Stimulated activated CD8-positive, alpha-beta memory T cell treated with anti-CD3 and anti-CD28 coated beads, Interleukin-4, amount 100 ng/mL, for 48 hours (primary cell): ENCODE measurements at regions not wholly inside any gene's neighbourhood (a gene's known extent, or its start where the extent isn't known, plus 50 kb on each side); places are given as distances from the start of the nearest gene placed in this dataset.
"Not testable (repeated sequence)": the region's sequence is repeated elsewhere in the genome, so short reads cannot be mapped to it uniquely, and the experiment has no call there.

ENCODE experiments used
- DNase-seq: peaks from one replicate; pipeline ENCODE4 v3.0.0-alpha.2; 2020

DNA sequence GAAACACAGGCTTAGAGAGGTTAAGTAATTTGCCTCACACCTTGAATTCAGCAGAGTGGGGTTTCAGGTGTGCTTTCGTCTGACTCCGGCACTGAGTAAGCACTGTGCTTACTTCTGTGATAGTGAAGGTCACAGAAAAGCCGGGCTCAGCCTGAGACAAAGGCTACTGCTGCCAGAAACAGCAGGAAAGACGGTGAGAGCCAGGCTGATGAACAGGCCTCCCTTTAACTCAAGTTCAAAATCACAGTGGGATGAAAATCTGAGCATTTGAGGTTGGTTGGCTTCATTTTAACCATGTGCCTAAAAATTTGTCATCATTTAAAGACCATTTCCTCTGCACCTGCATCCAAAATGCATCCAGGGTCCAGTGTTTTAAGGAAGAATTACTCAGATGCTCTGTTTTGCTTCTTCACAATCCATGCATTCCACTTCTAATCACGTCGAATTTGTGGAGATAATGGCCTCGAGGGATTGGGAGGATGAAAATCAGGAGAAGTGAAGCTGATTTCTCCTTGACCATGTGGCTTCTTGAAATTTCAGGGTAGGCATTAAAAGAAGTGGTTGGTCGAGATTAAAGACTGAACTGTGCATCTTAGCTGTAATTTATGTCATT, 121.2 kb upstream of the LNX1 start:
- DNase-seq = no peak

DNA sequence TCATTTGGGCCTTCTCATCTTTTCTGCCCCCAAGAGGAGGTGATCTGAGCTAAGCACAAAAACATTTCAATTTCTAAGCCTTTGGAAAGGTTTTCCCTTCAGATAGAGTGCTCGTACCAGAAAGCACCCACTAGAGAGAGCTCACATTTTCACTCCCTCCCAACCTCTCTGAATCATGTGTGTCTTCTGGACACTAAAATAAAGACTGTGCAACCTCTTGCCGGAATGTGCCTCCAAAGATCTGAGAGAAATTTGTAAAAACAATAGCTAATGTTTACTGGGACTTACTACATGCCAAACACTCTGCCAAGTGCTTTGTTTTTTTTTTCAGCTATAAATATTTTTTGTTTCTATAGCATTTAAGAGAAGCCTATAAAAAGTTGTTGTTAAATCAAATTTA, 120.6 kb upstream of the LNX1 start:
- no peak for DNase-seq

DNA sequence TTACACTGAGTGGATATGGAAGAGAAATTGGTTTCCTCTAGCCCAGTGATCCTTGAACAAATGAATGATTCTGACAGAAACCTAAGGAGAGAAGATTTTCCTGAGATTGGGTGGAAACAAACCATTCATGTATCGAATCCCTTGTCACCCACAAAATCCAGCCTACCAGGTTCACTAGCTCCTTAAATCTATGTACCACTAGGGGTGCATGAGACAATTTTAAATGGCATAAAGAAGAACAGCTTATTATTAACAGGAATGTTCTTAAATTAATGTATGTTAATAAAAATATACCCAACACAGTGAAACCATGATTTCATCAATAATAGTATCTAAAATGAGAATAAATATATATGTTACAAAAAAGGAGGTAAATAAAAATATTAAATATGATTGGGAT, 118.4 kb upstream of the LNX1 start:
- DNase-seq = no peak

DNA sequence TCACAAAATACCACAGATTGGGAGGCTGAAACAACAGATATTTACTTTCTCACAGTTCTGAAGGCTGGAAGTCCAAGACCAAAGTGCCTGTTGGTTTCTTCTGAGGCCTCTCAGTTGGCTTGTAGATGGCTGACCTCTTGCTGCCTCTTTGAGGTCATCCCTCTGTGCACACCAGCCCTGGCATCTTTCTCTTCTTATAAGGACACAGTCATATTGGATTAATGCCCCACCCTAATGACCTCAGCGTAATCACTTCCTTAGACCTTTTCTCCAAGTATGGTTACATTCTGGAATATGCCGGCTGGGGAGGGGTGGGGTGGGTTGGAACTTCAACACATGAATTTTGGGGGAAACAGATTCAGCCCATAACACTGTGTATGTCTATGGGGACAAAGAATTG, 116.2 kb upstream of the LNX1 start:
- no peak for DNase-seq

DNA sequence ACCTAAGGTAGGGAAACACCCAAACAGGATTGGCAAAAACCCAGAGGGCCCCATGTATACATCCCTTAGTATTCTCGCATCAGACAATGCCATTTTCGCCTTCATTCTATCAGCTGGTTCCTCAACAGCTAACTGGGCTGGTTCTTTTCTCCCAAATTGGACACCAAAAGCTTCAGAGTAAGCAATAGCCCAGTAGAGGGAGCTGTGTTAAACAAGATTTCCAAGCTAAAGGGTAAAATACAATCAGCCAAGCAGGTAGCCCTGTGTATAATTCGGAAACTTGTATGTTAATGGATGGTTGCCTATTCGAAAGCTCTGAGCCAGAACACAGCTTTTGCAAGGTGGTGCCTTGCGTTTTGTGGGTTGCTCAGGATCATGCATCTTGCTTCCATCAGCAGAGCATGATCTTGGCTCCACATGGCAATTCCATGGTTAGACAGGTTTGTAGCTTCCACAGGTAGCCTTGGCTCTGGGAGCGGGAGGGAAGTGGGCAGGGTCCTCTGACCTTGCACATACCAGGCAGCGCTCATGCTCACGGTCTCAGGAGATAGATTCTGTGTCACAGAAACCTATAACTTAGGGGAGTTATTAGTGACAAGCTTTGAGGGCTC, 115.2 kb upstream of the LNX1 start:
- DNase-seq = no peak

DNA sequence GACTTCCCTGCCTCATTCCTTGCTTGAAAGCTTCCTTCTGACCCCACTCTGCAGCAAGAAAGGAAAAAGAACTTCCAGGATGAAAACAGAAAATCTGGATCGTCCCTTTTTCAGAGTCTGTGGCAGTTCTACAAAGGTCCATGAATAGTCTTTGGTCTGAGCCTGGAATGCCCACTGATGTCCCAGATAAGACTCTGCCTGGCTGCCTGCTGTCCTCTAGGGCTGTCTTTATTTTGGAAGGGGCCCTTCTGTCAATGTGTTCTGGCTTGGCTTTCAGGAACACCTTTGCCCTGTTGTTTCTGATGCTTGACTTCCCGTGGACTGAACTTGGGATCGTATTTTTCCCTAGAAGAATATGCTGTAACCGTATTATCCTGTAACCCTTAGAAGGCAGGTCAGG, 114.7 kb upstream of the LNX1 start:
- no peak for DNase-seq

DNA sequence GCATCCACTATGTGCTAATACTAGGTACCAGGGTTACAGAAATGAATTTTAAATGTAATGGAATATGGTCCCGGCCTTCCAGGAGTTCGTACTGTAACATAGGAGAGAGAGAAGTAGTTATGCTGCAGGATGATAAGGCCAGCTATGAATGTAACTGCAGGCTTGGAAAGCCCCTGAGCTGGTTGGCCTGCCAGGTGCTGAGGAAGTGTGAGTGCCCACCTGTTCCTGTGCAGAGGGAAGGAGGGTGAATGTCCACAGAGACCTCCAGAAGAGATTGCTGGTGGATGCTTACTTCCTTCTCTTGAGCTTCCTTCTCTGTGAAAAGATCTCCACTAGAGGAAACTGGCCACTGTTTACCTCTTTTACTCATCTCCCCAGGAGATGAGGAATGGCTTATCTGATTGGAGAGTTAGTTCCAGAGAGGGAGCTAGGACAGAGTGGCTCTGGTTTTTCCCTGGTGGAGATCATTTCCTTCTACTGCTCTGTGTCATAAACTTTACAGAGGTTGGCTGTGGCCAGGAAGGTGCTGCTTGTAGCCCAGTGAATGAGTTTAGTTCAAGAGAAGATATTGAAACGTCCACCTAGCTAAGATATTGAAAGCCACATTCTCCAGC, 114.0 kb upstream of the LNX1 start:
- no peak for DNase-seq

DNA sequence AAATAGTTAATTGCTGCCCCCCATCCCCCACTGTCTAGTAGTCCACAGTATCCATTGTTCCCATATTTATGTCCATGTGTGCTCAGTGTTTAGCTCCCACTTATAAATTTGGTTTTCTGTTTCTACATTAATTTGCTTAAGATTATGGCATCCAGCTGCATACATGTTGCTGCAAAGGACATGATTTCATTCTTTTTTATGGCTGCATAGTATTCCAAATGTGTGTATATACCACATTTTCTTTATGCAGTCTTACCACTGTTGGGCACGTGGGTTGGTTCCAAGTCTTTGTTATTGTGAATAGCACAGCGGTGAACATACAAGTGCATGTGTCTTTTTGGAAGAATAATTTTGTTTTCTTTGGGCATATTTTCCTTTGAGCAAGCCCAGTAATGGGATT, 113.0 kb upstream of the LNX1 start:
- no peak for DNase-seq

DNA sequence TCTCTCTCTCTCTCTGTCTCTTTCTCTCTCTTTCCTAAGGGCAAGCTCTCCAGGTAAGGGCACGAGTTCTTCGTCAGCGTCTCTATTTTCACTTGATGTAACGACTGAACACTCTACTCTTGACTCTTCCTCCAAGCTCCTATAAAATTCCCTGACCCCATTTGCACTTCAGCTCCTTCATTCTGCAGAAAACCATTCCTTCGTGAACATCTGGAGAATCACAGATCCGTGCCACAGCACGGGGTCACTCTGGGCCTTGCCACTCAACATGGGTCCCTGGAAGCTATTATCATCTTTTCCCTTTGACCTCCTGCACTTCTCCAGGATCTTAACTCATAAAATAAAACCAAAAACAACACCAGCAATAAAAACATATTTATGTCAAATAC, 112.0 kb upstream of the LNX1 start:
- DNase-seq = no peak

DNA sequence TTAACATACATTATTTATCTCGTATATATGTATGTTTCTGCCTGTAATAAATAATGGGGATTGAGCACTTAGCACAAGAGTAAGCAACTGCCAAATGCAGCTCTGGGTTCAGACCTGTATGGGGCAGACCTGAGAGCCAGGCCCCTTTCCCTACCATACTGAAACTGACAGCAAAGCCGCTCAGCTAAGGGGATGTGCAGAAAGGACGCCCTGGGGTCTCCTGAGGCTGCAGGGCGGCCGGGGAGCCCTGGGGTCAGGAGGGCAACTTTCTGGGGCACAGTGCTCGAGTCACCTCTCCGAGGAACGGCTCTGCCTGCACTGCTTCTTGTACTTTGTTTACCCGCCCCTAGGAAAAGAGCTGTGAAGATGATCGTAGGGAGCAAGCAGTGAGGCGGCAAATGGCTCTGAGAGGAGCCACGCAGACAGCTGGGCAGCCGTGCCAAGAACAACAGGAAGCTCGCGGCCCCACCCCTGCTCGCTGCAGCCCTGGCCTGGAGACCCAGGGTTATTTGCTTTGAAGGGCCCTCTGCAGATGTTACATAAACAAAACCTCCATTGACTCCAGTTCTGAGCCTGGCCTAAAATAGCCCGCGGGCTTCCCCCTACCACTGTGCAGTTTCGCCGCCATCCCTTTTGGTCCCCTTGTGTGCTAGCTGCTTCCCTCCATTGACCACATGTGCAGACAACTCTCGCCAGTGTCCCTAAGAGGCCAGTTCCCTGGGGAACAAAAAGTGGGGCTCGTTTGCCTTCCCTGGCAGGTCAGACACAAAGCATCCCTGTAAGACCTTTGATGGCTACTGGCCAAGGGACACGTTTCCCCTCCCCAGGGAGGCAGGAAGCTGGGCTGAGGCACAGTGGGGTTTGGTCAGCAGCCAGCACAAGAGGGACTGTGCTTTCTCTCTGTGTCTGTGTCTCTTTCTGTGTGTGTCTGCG, 111.3 kb upstream of the LNX1 start:
- peak; percentile 23 for DNase-seq

DNA sequence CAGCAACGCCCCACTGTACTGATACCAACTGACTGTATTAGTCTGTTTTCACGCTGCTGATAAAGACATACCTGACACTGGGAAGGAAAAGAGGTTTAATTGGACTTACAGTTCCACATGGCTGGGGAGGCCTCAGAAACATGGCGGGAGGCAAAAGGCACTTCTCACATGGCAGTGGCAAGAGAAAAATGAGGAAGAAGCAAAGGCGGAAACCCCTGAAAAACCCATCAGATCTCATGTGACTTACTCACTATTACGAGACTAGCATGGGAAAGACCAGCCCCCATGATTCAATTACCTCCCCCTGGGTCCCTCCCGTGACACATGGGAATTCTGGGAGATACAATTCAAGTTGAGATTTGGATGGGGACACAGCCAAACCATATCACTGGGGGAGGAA, 110.0 kb upstream of the LNX1 start:
- not testable (repeated sequence) for DNase-seq

DNA sequence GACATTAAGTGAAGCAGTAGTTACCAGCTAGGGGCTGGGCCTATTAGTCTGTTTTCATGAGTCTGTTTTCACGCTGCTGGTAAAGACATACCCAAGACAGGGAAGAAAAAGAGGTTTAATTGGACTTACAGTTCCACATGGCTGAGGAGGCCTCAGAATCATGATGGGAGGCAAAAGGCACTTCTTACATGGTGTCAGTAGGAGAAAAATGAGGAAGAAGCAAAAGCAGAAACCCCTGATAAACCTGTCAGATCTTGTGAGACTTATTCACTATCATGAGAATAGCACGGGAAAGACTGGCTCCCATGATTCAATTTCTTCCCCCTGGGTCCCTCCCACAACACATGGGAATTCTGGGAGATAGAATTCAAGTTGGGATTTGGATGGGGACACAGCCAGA, 108.0 kb upstream of the LNX1 start:
- not testable (repeated sequence) for DNase-seq

DNA sequence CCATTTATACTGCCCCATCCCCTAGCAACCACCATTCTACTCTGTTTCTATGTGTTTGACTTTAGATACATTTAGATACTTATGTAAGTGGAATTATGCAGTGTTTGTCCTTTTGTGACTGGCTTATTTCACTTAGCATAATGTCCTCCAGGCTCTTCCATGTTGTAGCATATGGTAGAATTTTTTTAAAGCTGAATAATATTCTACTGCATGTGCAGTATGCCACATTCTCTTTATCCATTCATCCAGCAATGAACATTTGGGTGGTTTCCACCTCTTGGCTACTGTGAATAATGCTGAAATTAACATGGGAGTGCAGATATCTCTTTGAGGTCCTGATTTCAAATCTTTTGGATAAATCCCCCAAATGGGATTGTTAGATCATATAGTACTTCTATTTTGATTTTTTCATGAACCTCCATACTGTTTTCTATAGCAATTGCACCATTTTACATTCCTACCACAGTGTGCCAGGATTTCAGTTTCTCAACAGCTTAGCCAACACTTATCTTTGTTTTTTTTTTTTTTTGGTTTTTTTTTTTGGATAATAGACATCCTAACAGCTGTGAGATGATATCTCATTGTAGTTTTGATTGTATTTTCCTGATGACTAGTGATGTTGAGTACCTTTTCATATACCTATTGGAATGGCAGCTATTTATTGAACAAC, 105.9 kb upstream of the LNX1 start:
- no peak for DNase-seq

DNA sequence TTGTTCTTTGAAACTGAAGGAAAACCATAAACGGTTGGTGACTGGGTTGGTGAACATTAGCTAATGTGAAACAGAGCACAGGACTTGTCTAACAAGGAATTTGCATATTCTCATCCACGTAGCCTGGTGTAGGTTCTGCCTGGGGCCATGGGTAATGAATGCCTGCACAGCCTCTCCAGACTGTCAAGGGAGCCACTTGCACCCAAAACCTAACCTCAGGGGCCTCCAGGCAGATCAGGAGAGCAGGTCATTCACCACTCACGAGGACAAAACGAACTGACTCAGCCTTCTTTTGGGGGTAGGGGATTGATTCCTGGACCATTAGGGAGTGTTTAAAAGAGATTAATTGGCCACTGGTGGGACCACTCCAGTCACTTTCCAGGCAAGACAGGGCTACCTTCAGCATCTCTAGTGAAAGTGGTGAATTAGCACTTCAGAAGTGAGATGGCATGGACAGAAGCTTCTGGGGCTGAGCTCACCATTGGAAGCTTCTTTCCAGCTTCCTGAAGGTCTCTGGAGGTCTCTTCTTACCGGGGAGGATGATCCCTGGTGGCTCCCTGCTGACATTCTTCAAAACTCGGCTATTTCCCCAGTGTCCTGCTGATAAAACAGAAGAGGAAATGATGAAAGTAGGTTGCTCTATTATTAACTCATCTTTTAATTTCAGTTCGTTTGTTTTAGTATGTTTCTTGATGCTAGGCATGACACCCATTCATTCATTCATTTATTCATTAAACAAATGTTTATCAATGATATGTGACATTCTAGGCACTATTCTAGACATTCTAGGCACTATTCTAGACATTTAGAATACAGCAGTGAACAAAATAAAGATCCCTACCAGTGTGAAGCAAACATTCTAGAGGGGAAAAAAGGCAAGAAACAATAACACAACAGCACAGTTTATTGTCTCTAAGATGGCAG, 104.5 kb upstream of the LNX1 start:
- no peak for DNase-seq

DNA sequence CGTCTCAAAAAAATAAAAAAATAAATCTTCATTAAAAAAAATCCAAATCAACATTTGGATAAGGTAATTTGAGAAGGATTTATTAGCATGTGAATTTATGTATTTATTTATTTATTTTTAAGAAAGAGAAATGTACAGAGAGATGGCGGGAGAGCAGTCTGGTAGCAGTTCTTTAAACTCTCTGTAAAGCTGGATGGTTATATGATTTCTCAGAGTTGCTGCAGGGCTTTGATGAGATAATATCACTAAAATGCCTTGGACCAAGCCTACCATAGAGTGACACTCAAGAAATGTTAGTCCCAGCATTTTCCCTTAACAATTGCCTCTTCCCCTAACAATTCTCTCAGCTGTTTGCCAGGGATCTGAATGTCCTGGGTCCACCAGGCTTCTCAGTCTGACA, 103.4 kb upstream of the LNX1 start:
- no peak for DNase-seq

DNA sequence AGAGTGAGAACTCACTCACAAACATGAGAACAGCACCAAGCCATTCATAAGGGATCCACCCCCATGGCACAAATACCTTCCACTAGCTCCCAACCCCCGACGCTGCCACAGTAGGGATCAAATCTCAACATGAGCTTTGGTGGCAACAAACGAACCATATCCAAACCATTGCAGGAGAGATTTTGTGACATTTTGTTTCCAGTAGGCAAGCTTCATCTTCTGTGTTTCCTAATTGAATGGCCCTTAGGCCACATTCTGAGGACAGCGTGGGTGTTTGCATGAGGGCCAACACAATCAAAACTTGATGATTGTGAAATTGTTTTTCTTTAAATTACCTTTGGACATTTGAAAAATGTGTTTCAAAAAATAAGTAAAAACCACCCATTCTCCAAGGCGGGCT, 102.6 kb upstream of the LNX1 start:
- no peak for DNase-seq

DNA sequence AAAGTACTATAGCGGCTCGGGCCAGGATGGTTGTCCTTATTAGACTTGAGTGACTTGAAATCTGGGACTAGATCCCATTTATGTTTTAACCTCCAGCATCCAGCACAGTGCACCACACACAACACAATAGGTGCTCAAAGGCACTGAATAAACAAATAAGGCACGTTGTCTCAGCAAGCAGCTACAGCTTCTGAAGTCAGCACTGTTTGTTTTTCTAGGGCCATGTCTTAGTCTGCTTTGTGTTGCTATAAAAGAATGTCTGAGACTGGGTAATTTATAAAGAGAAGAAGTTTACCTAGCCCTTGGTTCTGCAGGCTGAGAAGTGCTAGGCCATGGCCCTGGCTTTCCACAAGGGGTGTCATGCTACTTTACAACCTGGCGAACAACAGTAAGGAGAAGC, 102.1 kb upstream of the LNX1 start:
- no peak for DNase-seq

DNA sequence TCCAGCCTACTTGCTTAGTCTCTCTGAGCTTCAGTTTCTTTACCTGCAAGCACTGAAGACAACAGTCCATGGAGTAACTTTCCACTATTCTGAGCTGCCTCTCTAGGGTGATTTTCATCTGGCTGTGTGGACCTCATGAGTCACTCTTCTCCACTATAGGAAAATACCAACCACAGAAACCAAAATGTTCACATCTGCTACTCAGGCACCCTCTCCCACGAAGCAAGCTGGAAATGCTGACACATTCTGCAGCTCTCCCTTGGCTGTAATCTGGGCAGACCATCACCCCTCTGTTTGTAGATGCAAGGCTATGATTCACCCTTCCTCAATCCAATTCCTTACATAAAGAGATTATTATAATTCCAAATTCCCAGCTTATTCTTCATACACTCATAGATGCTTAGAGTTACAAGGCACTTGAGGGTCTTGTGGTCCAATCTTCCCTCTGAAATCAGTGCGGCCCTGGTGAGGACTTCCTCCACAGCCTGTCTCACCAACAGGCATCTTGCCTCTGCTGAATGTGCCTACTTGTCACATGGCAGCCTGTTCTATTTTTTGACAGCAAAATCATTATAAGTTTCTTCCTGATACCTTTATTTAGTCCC, 97.0 kb upstream of the LNX1 start:
- DNase-seq = peak; percentile 45

DNA sequence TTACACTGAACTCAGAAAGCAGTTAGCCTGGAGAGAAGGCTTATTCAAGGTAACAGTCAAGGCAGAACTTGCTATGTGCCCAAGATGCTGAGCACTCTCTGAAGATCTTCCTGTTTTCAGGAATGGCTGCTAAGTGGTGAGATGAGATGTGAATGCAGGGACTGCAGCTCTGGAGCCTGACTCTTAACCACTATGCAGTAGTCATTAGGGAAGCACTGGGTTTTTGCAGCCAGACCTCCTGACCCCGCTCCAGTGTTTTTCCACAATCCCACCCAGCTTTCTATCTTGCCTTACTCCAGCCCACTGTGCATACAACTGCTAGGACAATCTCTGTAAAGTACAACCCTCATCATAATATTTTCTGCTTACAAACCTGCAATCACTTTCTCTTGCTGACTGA, 95.2 kb upstream of the LNX1 start:
- DNase-seq = no peak

DNA sequence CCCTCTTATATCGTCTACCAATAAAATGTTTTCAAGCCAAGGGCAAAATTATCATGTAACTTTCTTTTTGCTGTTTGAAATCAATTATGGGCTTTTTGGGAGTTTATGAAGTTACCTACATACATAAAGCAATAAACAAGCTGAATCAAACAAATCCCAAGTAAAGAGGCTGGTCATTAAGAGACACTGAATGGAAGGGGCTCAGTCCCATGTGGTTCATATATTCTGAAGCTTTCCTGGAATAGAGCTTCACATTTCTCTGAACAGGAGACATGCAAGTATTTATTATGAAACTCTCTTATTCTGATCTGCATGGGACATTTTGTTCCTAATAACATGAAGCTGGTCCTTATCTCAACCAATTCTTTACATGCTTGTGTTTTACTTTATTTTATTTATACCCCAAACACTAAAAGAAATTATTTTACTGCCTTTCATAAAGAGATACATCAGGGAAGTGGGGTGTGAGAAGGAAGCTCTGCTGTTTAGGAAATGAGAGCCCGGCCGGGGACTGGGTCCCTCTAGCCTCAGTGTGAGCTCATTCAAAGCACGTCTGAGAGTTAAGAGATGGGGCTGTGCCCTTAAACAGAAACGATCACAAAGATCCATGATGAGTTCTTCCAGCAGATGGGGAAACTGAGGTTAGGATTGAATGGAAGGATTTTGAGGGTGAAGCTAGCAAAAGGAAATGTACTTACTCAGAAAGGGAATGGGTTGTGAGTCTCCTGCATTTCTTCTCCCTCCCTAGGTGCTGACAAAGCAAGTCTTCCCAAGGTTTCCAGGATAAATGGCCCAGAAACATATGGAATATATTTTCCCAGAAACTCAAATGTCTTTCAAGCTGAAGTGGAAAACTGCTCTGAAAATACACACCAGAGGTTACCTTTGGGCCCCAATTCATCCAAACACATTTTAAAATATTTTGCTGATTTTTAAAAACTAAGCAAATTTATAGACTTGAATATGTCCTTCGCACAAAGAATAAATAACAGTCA, 93.1 kb upstream of the LNX1 start:
- DNase-seq = no peak
